ENCODE measurements at regions not wholly inside any gene's neighbourhood (a gene's known extent, or its start where the extent isn't known, plus 50 kb on each side); places are given as distances from the start of the nearest gene placed in this dataset.

- no peak for TF ChIP-seq JUND (IDR thresholded peaks at IDR 0.05; ENCODE audit: low read depth)
- DNase-seq (ENCODE audit: low read depth in 1 of 2, low spot score in 1 of 2) = no peak
- in situ Hi-C loops (cut with HindIII; ENCODE audit: low pct_unique_long_range_greater_than_20kb, low sequenced_read_pairs) = no loop called here
These were observed 65.2 kb downstream of the RIN2 start for GRCh38 chr20:19823216-19823615.

DNA sequence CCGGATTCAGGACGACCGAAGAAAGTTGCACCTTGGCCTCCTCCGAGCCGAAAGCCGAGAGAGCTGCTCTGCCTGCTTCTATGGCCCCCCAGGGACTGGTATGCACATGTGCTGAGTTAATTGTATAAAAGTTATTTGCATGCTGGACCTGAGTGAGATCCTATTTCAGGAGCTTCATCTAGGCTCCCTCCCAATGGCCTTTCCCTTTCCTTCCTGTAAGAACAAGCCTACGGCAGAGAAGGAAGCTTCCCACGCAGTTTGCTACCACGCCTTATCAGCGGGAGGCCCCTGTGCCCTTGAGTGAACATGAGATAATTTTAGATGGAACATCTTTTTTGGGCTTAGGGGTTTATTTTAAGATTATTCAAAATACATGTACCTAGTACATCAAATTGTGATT is 65.9 kb downstream of the RIN2 start:
- in situ Hi-C loops (cut with HindIII; ENCODE audit: low pct_unique_long_range_greater_than_20kb, low sequenced_read_pairs) = no loop called here
- no peak for DNase-seq (ENCODE audit: low read depth in 1 of 2, low spot score in 1 of 2)
- no peak for TF ChIP-seq JUND (IDR thresholded peaks at IDR 0.05; ENCODE audit: low read depth)

DNA sequence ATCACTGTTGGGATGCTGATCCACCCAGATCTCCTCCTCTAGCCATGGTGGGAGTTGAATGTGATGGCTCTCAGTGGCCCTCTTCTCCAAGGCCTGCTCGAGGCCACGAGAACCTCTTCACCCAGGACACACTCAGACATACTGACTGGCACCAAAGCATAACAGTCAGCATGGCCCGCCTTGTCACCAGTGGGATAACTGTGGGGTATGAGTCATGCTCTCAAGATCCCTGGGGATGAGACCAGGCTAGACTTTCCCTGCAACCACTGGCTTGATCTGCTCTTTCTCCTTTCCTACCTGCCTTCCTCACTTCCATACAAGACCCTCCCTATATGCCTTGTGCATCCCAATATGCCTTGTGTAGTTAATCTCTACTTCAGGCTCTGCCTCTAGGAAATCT is 66.8 kb downstream of the RIN2 start:
- TF ChIP-seq JUND (IDR thresholded peaks at IDR 0.05; ENCODE audit: low read depth) = no peak
- in situ Hi-C loops (cut with HindIII; ENCODE audit: low pct_unique_long_range_greater_than_20kb, low sequenced_read_pairs) = no loop called here
- no peak for DNase-seq (ENCODE audit: low read depth in 1 of 2, low spot score in 1 of 2)

- no peak for TF ChIP-seq JUND (IDR thresholded peaks at IDR 0.05; ENCODE audit: low read depth)
- peak; percentile 13 to 20 for DNase-seq (ENCODE audit: low read depth in 1 of 2, low spot score in 1 of 2)
- in situ Hi-C loops (cut with HindIII; ENCODE audit: low pct_unique_long_range_greater_than_20kb, low sequenced_read_pairs) = no loop called here
These were observed 68.3 kb downstream of the RIN2 start for GRCh38 chr20:19826179-19826914.

GRCh38 chr20:19827818-19828217 is 69.8 kb downstream of the RIN2 start:
- no peak for TF ChIP-seq JUND (IDR thresholded peaks at IDR 0.05; ENCODE audit: low read depth)
- no peak for DNase-seq (ENCODE audit: low read depth in 1 of 2, low spot score in 1 of 2)
- in situ Hi-C loops (cut with HindIII; ENCODE audit: low pct_unique_long_range_greater_than_20kb, low sequenced_read_pairs) = no loop called here

DNA sequence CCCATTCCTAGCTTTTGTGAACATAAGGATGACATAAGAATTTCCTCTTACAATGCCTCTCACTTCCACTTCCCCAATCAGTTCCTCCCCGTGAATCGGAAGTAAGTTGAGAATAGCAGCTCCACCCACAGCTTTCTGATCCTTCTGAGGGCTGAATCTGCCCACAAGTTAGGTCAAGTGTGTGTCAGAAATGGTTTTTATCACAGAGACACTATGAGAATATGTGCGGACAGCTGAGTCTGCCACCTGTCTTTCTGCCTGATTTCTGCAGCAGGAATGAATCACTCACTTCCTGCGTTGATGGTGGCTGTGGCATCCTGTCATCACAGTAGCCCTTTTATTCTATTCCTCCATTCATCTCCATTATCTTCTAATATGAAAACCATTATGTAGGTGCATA is 70.2 kb downstream of the RIN2 start:
- DNase-seq (ENCODE audit: low read depth in 1 of 2, low spot score in 1 of 2) = no peak
- in situ Hi-C loops (cut with HindIII; ENCODE audit: low pct_unique_long_range_greater_than_20kb, low sequenced_read_pairs) = no loop called here
- TF ChIP-seq JUND (IDR thresholded peaks at IDR 0.05; ENCODE audit: low read depth) = no peak

DNA sequence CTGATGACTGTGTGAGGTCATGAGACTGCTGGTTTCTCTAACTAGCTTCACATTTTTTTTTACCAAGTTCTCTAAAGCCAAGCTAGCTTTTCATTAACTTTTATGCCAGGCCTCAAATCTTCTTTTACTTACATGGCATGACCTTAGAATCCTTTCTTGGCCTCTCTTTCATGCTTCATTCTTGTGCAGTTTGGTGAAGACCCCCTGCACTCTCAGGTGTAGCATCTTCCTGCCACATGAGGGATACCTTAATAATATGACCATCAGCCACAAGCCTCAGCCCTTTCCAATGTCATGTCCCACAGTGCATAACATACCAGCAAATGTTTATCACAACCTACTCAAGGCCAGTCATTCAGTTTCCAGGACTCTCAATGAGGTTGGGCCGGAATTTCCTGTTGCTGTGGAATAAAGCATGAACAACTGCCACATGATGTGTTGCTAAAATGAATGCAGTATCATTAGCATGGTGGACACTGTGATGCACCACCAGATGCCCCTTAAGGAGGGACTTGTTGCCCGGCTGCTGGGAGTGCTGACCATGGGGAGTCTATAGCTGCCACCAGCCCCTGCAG is 72.2 kb downstream of the RIN2 start:
- no peak for TF ChIP-seq JUND (IDR thresholded peaks at IDR 0.05; ENCODE audit: low read depth)
- DNase-seq (ENCODE audit: low read depth in 1 of 2, low spot score in 1 of 2) = peak in 1 of 2 experiments; percentile 53
- in situ Hi-C loops (cut with HindIII; ENCODE audit: low pct_unique_long_range_greater_than_20kb, low sequenced_read_pairs) = no loop called here

GRCh38 chr20:19832875-19833274 is 74.8 kb downstream of the RIN2 start:
- in situ Hi-C loops (cut with HindIII; ENCODE audit: low pct_unique_long_range_greater_than_20kb, low sequenced_read_pairs) = no loop called here

GRCh38 chr20:19833395-19833794 is 75.3 kb downstream of the RIN2 start:
- in situ Hi-C loops (cut with HindIII; ENCODE audit: low pct_unique_long_range_greater_than_20kb, low sequenced_read_pairs) = no loop called here
- DNase-seq (ENCODE audit: low read depth in 1 of 2, low spot score in 1 of 2) = no peak
- TF ChIP-seq JUND (IDR thresholded peaks at IDR 0.05; ENCODE audit: low read depth) = no peak

More at GRCh38 chr20:19832875-19833274, 74.8 kb downstream of the RIN2 start:
- no peak for TF ChIP-seq JUND (IDR thresholded peaks at IDR 0.05; ENCODE audit: low read depth)
- no peak for DNase-seq (ENCODE audit: low read depth in 1 of 2, low spot score in 1 of 2)

GRCh38 chr20:19834287-19834686 is 76.2 kb downstream of the RIN2 start:
- in situ Hi-C loops (cut with HindIII; ENCODE audit: low pct_unique_long_range_greater_than_20kb, low sequenced_read_pairs) = no loop called here
- no peak for DNase-seq (ENCODE audit: low read depth in 1 of 2, low spot score in 1 of 2)
- no peak for TF ChIP-seq JUND (IDR thresholded peaks at IDR 0.05; ENCODE audit: low read depth)

DNA sequence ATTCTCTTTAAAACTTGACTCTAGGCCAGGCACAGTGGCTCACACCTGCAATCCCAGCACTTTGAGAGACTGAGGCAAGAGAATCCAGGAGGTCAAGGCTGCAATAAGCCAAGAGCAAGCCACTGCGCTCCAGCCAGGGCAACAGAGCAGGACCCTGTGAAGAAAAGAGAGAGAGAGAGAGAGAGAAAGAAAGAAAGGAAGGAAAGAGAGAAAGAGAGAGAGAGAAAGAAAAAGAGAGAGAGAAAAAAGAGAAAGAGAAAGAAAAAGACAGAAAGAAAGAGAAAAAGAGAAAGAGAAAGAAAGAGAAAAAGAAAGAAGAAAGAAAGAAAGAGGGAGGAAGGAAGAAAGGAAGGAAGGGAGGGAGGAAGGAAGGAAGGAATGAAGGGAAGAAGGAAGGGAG is 76.7 kb downstream of the RIN2 start:
- in situ Hi-C loops (cut with HindIII; ENCODE audit: low pct_unique_long_range_greater_than_20kb, low sequenced_read_pairs) = no loop called here
- no peak for DNase-seq (ENCODE audit: low read depth in 1 of 2, low spot score in 1 of 2)
- TF ChIP-seq JUND (IDR thresholded peaks at IDR 0.05; ENCODE audit: low read depth) = no peak

DNA sequence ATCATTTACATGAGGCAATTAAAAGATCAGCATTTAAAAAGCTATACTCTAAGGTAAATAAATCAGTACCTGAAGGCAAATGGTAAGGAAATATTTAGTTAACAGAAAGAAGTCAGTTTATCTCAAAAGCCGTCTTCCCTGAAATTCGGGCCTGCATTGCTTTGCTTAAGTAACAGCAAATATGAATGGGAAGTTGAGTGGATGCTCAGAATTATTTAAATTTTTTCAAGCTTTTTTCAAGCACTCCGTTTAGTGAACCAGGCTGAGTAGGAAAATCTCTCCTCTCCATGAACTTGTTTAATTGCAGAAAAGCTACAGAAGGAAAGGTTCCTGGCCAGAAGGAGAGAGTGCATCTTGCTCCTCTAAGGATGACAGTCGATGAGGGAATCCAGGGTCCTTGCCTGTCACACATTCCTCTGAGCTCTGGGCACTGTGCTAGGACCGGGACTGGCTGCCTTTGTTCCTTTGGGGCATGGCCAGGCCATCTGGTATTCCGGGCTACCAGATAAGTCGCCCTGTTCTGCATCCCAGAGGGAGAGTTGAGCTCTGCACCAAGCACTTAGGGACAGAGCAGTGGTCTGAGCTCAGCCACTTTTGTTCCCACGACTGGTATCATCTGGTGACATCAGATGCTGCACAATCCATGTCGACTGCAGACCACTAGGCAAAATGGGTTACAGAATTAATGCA is 77.6 kb downstream of the RIN2 start:
- in situ Hi-C loops (cut with HindIII; ENCODE audit: low pct_unique_long_range_greater_than_20kb, low sequenced_read_pairs) = no loop called here
- DNase-seq (ENCODE audit: low read depth in 1 of 2, low spot score in 1 of 2) = peak in 1 of 2 experiments; percentile 19
- TF ChIP-seq JUND (IDR thresholded peaks at IDR 0.05; ENCODE audit: low read depth) = no peak

DNA sequence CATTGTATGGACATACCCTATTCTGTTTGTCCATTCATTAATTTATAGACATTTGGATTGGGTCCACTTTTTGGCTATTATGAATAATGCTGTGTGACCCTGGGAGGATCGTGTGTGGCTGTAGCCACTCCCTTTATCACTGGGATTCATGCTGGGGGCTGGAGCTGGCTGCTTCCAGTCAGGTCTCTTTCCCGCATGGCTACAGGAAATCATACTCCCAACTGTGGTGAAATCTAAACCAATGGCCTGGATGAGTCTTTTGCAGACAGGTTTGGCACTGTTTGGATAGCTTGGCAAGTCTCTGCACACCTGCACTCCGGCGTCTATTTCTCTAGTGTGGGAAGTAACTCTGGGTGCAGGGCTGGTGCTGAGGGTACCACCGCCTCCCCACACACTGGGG is 80.4 kb downstream of the RIN2 start:
- DNase-seq (ENCODE audit: low read depth in 1 of 2, low spot score in 1 of 2) = no peak
- TF ChIP-seq JUND (IDR thresholded peaks at IDR 0.05; ENCODE audit: low read depth) = no peak
- in situ Hi-C loops (cut with HindIII; ENCODE audit: low pct_unique_long_range_greater_than_20kb, low sequenced_read_pairs) = no loop called here

Measured in T47D (cell line).